H1 (cell line): ENCODE measurements at regions not wholly inside any gene's neighbourhood (a gene's known extent, or its start where the extent isn't known, plus 50 kb on each side); places are given as distances from the start of the nearest gene placed in this dataset.

ENCODE experiments used
- CTCF ChIA-PET: fragments of 300-600 bp; sonication (Branson Sonifier 250); formaldehyde crosslinking; loops from one replicate; lab custom pipeline; 2021; ENCODE audit not compliant: partially characterized antibody; lab: Charles Lee
- POLR2A ChIA-PET: fragments of 300-600 bp; sonication (Branson Sonifier 250); formaldehyde crosslinking; loops from one replicate; lab custom pipeline; 2021; ENCODE audit warnings: inconsistent platforms; ENCODE audit not compliant: partially characterized antibody; lab: Charles Lee
- DNase-seq, 2 experiments: peaks; one replicate each; pipeline versions ENCODE4 v3.0.0 to v3.0.0-alpha.2; 2010 to 2022; ENCODE audit warnings: low spot score in 2 of 2, low read depth in 1 of 2, mixed read lengths in 1 of 2
- FAIRE-seq: peaks from 2 replicates; lab custom pipeline; 2011; peaks lifted over from hg19 to GRCh38; lab: Jason Lieb, UNC
- H2AFZ ChIP-seq: 2 replicates; pipeline ENCODE4 v1.8.1; 2012; ENCODE audit warnings: low read length, inconsistent platforms
- H2AK5ac ChIP-seq: 2 replicates; pipeline ENCODE4 v1.6.1; 2013; ENCODE audit warnings: low read depth, low read length
- H2BK120ac ChIP-seq: replicated peaks from 2 replicates; pipeline ENCODE3; 2013; ENCODE audit warnings: low read depth, low read length, inconsistent platforms
- H2BK12ac ChIP-seq: 2 replicates; pipeline ENCODE4 v1.6.1; 2013; ENCODE audit warnings: low read depth, low read length
- H2BK15ac ChIP-seq: 2 replicates; pipeline ENCODE4 v1.6.1; 2013; ENCODE audit warnings: low read length
- H2BK20ac ChIP-seq: 2 replicates; pipeline ENCODE4 v1.6.1; 2013; ENCODE audit warnings: low read length
- H2BK5ac ChIP-seq: 2 replicates; pipeline ENCODE4 v1.6.1; 2013; ENCODE audit warnings: low read depth, low read length
- H3K14ac ChIP-seq: 2 replicates; pipeline ENCODE4 v1.6.1; 2013; ENCODE audit warnings: inconsistent platforms; ENCODE audit not compliant: insufficient read length
- H3K18ac ChIP-seq: 2 replicates; pipeline ENCODE4 v1.6.1; 2013; ENCODE audit warnings: low read length; ENCODE audit errors: extremely low read depth
- H3K23ac ChIP-seq: 2 replicates; pipeline ENCODE4 v1.6.1; 2013; ENCODE audit warnings: inconsistent platforms; ENCODE audit not compliant: insufficient read length
- H3K23me2 ChIP-seq: 2 replicates; pipeline ENCODE4 v1.6.1; 2013; ENCODE audit warnings: low read depth, low read length
- H3K27ac ChIP-seq: 2 replicates; pipeline ENCODE4 v1.6.1; 2011; ENCODE audit warnings: low read depth, low read length, inconsistent platforms
- H3K27me3 ChIP-seq, 4 experiments: replicated peaks in 1 of 4; 1 replicate in 1 of 4; 2 replicates in 3 of 4; pipeline versions ENCODE4 v1.6.1 to v1.8.1; 2011 to 2013; ENCODE audit warnings: low read length in 3 of 4, mild to moderate bottlenecking in 3 of 4, inconsistent platforms in 2 of 4, mixed read lengths in 2 of 4, moderate library complexity in 1 of 4; ENCODE audit not compliant: control insufficient read depth in 3 of 4, insufficient read depth in 3 of 4; ENCODE audit errors: extremely low read depth in 1 of 4
- H3K36me3 ChIP-seq, 4 experiments: 2 replicates each; pipeline versions ENCODE4 v1.6.1 to v1.8.1; 2011 to 2013; ENCODE audit warnings: mild to moderate bottlenecking in 4 of 4, low read length in 3 of 4, moderate library complexity in 2 of 4, control low read depth in 1 of 4, inconsistent platforms in 1 of 4; ENCODE audit not compliant: insufficient read depth in 4 of 4, control insufficient read depth in 2 of 4
- H3K4ac ChIP-seq: replicated peaks from 2 replicates; pipeline ENCODE3; 2013; ENCODE audit warnings: low read length, low read depth, mixed read lengths, inconsistent platforms; ENCODE audit not compliant: insufficient read length
- H3K4me1 ChIP-seq, 4 experiments: replicated peaks in 1 of 4; 1 replicate in 1 of 4; 2 replicates in 3 of 4; pipeline versions ENCODE4 v1.6.1 to v1.8.1; 2011 to 2013; ENCODE audit warnings: low read length in 3 of 4, inconsistent platforms in 2 of 4, mixed read lengths in 1 of 4; ENCODE audit not compliant: insufficient read depth in 4 of 4, control insufficient read depth in 3 of 4
- H3K4me2 ChIP-seq, 2 experiments: 2 replicates each; pipeline versions ENCODE4 v1.6.1 to v1.8.1; 2011 to 2013; ENCODE audit warnings: low read depth in 2 of 2, low read length in 2 of 2, control low read depth in 1 of 2, inconsistent platforms in 1 of 2, mild to moderate bottlenecking in 1 of 2; ENCODE audit not compliant: insufficient read depth in 1 of 2
- H3K4me3 ChIP-seq, 4 experiments: fragments of 200-600, 300-600 bp in 1 of 4; sonication (generic), shearing (Covaris generic), sonication (Bioruptor Twin) in 1 of 4; 2 replicates each; pipeline versions ENCODE4 v1.5.1 to v1.8.1; 2011 to 2016; ENCODE audit warnings: low read length in 4 of 4, low read depth in 3 of 4, control low read depth in 2 of 4, inconsistent platforms in 2 of 4, mild to moderate bottlenecking in 2 of 4, mixed read lengths in 1 of 4, moderate library complexity in 1 of 4; ENCODE audit not compliant: insufficient read depth in 2 of 4; ENCODE audit errors: extremely low read depth in 1 of 4
- H3K56ac ChIP-seq: replicated peaks from 2 replicates; pipeline ENCODE3; 2013; ENCODE audit warnings: low read depth, mild to moderate bottlenecking, mixed read lengths, low read length, inconsistent platforms; ENCODE audit not compliant: insufficient read length
- H3K79me1 ChIP-seq: 2 replicates; pipeline ENCODE4 v1.6.1; 2013; ENCODE audit warnings: low read depth, low read length, control low read depth
- H3K79me2 ChIP-seq, 2 experiments: 2 replicates each; pipeline versions ENCODE4 v1.6.1 to v1.8.1; 2012 to 2013; ENCODE audit warnings: low read length in 2 of 2, mild to moderate bottlenecking in 2 of 2, inconsistent platforms in 1 of 2; ENCODE audit not compliant: insufficient read depth in 2 of 2, control insufficient read depth in 1 of 2
- H3K9ac ChIP-seq, 4 experiments: replicated peaks in 1 of 4; 1 replicate in 1 of 4; 2 replicates in 3 of 4; pipeline versions ENCODE4 v1.6.1 to v1.8.1; 2011 to 2013; ENCODE audit warnings: low read depth in 3 of 4, low read length in 3 of 4, control low read depth in 2 of 4, mild to moderate bottlenecking in 2 of 4, moderate library complexity in 2 of 4, inconsistent platforms in 1 of 4; ENCODE audit errors: extremely low read depth in 1 of 4
- H3K9me3 ChIP-seq, 2 experiments: 2 replicates each; pipeline versions ENCODE4 v1.6.1 to v1.8.1; 2012 to 2013; ENCODE audit warnings: mild to moderate bottlenecking in 2 of 2, moderate library complexity in 2 of 2, control low read depth in 1 of 2, inconsistent platforms in 1 of 2, low read depth in 1 of 2, low read length in 1 of 2, mixed read lengths in 1 of 2; ENCODE audit not compliant: insufficient read depth in 2 of 2
- H4K20me1 ChIP-seq, 2 experiments: replicated peaks in 1 of 2; 2 replicates each; pipeline versions ENCODE3 to v1.8.1; 2011 to 2013; ENCODE audit warnings: inconsistent platforms in 2 of 2, low read length in 2 of 2, mild to moderate bottlenecking in 1 of 2; ENCODE audit not compliant: insufficient read depth in 2 of 2, control insufficient read depth in 1 of 2
- H4K5ac ChIP-seq: 2 replicates; pipeline ENCODE4 v1.6.1; 2013; ENCODE audit warnings: low read length, low read depth, mixed read lengths, inconsistent platforms; ENCODE audit not compliant: insufficient read length
- H4K8ac ChIP-seq: 2 replicates; pipeline ENCODE4 v1.8.0; 2013; ENCODE audit warnings: mild to moderate bottlenecking, moderate library complexity, low read length, inconsistent platforms; ENCODE audit not compliant: insufficient read depth; ENCODE audit errors: extremely low read depth
- H4K91ac ChIP-seq: replicated peaks from 2 replicates; pipeline ENCODE3; 2013; ENCODE audit warnings: low read length, mixed read lengths, inconsistent platforms; ENCODE audit not compliant: insufficient read length
- BACH1 ChIP-seq: IDR thresholded peaks from 2 replicates; pipeline ENCODE4 v1.6.1; 2012; ENCODE audit warnings: low read length, improper control_type of control experiment
- CTCF ChIP-seq, 3 experiments: IDR thresholded peaks; 1 replicate in 2 of 3; 2 replicates in 1 of 3; pipeline versions ENCODE4 v1.5.1 to v1.6.1; 2011; ENCODE audit warnings: low read length in 3 of 3, mild to moderate bottlenecking in 3 of 3, inconsistent platforms in 2 of 3, low read depth in 1 of 3, moderate library complexity in 1 of 3; ENCODE audit not compliant: insufficient read depth in 1 of 3; ENCODE audit errors: control extremely low read depth in 1 of 3
- KDM5A ChIP-seq: fragments of 200-600 bp; IDR thresholded peaks from 2 replicates; pipeline ENCODE4 v1.7.1; 2012; ENCODE audit warnings: mild to moderate bottlenecking, low read length, inconsistent platforms, mixed read lengths
- RAD21 ChIP-seq, 2 experiments: IDR thresholded peaks in 1 of 2; conservative IDR thresholded peaks in 1 of 2; 2 replicates each; pipeline ENCODE4 v1.6.1; 2011; ENCODE audit warnings: low read depth in 2 of 2, low read length in 2 of 2, improper control_type of control experiment in 1 of 2, inconsistent platforms in 1 of 2, mild to moderate bottlenecking in 1 of 2, moderate library complexity in 1 of 2
- WGBS, 2 experiments: shearing (Covaris generic) in 1 of 2; methylation state at CpG; one replicate each; pipeline versions ENCODE4 v1.1.6 to v1.1.7; 2013 to 2015; ENCODE audit warnings: low lambda C conversion rate in 2 of 2, mixed read lengths in 2 of 2, inconsistent platforms in 1 of 2, low coverage in 1 of 2, missing lambda C conversion rate in 1 of 2; ENCODE audit not compliant: insufficient replicate concordance in 2 of 2, insufficient coverage in 1 of 2, insufficient read length in 1 of 2; ENCODE audit errors: extremely low coverage in 1 of 2, missing lambda C conversion rate in 1 of 2; 5-methylcytosine and 5-hydroxymethylcytosine counted together

GRCh38 chr2:144162652-144163051 is 357.3 kb downstream of the ZEB2 start:
- FAIRE-seq: peak; percentile 91
- peak in 1 of 2 experiments; percentile 55 for DNase-seq

More at GRCh38 chr2:144162652-144163051, 357.3 kb downstream of the ZEB2 start:
- no peaks in the 10 kb centered on the region for H3K36me3 ChIP-seq
- no peak overlapping the region for H2AFZ ChIP-seq
- no peak overlapping the region for H3K4me3 ChIP-seq
- no peaks in the 10 kb centered on the region for H3K79me1 ChIP-seq
- ChIA-PET POLR2A (interaction anchor here (0.6 kb wide), 1 partner anchor 328 kb away, joined by 3 read pairs; no protein-coding TSS in a partner anchor), CTCF (interaction anchor here (0.5 to 1.7 kb wide), 23 partner anchors 10 to 706 kb away, joined by 3 to 7 read pairs (median 4); no protein-coding TSS in a partner anchor)
- H3K14ac ChIP-seq: no peak overlapping the region
- no peak overlapping the region for H2BK15ac ChIP-seq
- H3K56ac ChIP-seq: no peak overlapping the region
- H3K4me2 ChIP-seq: no peak overlapping the region
- H3K27ac ChIP-seq: no peak overlapping the region
- H3K18ac ChIP-seq: no peak overlapping the region
- H3K79me2 ChIP-seq: no peaks in the 10 kb centered on the region
- no peak for TF ChIP-seq KDM5A
- TF ChIP-seq CTCF (IDR thresholded peaks at IDR 0.05; ENCODE audit: control extremely low read depth in 1 of 3, insufficient read depth in 1 of 3, low read depth in 1 of 3, low read length in 3 of 3): peak; percentile 68 to 89 (median 70)
- peak; percentile 90 to 92 for TF ChIP-seq RAD21 (IDR thresholded peaks at IDR 0.05 in 1 of 2, conservative IDR thresholded peaks at IDR 0.05 in 1 of 2; ENCODE audit: low read depth in 2 of 2, low read length in 2 of 2)
- TF ChIP-seq BACH1: 0 out of 2 replicates have a peak, but pooled peaks have one; percentile 10
- no peak overlapping the region for H2BK120ac ChIP-seq
- no peak overlapping the region for H4K5ac ChIP-seq
- H2BK20ac ChIP-seq: no peak overlapping the region
- H3K9me3 ChIP-seq: no peaks in the 10 kb centered on the region
- no peaks in the 10 kb centered on the region for H3K27me3 ChIP-seq
- no peak overlapping the region for H3K23ac ChIP-seq
- H2AK5ac ChIP-seq: no peak overlapping the region
- no peak overlapping the region for H3K9ac ChIP-seq
- 66% methylated on average over 5 of the region's 5 CpGs; no CpG with 5 or more reads in 1 of the 2 experiments for WGBS, 2 experiments
- no peak overlapping the region for H4K91ac ChIP-seq
- H3K4ac ChIP-seq: no peak overlapping the region
- H2BK12ac ChIP-seq: no peak overlapping the region
- no peak overlapping the region for H2BK5ac ChIP-seq
- no peaks in the 10 kb centered on the region for H3K23me2 ChIP-seq
- no peaks in the 10 kb centered on the region for H3K4me1 ChIP-seq
- no peaks in the 10 kb centered on the region for H4K20me1 ChIP-seq
- H4K8ac ChIP-seq: no peak overlapping the region
